HG02642 (cell line): ENCODE measurements at regions not wholly inside any gene's neighbourhood (a gene's known extent, or its start where the extent isn't known, plus 50 kb on each side); places are given as distances from the start of the nearest gene placed in this dataset.
A peak's percentile ranks its signal among the peaks of the same experiment; 100 is the strongest.

Source experiments
- ATAC-seq: cut with Tn5 transposase; IDR thresholded peaks from one replicate; pipeline ENCODE4 v1.9.1; 2021; ENCODE audit warnings: mild to moderate bottlenecking; ENCODE audit not compliant: unreplicated experiment, poor library complexity

DNA sequence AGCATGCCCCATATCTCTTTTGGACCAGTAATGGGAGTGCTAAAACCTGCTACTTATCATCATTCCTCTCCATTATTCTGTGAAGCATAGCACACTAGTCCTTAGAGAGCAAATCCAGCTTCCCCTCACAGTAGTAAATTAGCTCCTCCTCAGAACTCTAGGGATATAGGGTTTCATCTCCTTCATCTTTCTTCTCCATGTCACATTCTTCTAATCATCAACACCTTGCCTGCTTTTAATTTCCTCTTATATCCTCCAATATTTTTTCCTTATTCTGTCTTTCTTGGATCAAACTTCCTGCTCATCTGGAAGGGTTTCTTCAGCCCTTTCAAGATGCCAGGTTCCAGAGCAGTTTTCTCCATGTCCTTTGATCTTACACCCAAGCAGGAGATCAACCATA is 321.4 kb upstream of the ACVR2A start:
- no peak for ATAC-seq

DNA sequence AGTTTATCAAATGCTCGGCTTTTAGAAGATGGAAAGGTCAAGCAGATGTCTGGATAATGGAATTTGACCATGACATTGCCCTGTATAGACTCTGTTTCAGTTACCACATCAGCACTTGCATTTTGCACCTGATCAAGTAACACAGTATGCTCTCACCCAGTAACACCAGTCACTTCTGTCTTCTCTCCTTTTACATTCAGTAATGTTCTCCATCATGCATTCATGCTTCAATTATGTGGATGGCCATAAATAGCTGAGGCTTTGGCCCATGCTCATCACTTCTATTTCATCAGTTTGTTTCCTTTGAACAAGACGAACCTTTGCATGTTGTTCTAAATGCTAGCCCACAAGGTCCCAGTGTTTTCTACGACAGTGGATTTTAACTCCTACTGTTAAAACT is 322.9 kb upstream of the ACVR2A start:
- ATAC-seq = no peak

DNA sequence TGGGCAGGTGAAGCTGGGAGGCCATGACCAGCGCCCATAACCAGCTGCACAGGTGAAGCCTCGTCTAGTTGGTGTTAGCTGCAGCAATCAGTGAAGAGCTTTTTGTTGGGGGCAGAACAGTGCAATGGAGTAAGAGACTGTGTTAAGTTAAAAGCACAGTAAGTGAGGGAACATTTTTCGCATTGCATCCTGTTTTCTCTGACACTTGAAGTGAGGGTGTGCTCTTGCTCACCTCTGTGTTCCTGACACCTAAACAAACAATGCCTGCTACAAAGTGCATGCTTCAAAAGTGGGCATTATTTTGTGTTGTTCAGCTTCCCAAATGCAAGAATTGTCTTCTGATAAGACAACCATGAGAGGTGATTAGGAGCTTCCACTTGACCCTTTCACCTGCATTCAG is 324.0 kb upstream of the ACVR2A start:
- ATAC-seq = no peak

DNA sequence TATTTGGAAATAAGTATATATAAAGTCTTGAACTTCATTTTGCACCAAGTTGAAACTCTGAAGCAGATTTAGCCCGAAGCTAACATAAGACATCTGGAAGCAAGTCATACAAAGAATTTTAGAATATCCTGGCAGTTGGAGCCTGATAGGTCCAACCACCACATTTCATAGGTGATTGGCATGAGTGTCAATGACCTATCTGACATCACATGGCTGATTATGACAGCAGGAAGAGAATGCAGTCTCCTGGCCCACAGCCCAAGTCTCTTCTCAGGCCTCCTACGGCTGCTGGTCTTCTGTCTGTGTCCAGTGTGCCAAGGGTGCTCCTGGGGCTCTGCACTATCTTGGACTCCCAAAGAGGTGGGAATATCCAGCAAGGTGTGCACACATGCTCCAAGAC is 325.7 kb upstream of the ACVR2A start:
- ATAC-seq = no peak

DNA sequence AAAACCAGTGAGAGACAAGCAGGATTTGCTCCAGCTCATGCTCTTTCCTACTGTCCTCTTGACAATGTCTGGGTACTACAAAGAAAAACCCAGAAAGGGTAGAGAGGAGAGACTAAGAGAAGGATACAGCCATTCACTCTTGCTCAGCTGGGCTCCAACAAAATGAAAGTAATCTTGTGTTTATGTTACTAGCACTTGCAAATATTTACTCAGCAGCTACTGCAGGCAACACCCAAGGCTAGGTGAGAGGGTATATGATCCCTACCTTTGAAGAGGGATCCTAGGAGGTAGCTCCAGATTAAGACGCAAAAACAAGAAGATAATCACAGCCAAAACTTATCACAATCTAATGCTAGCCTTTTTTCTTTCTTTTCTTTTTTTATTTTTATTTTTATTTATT is 329.6 kb upstream of the ACVR2A start:
- ATAC-seq = no peak

DNA sequence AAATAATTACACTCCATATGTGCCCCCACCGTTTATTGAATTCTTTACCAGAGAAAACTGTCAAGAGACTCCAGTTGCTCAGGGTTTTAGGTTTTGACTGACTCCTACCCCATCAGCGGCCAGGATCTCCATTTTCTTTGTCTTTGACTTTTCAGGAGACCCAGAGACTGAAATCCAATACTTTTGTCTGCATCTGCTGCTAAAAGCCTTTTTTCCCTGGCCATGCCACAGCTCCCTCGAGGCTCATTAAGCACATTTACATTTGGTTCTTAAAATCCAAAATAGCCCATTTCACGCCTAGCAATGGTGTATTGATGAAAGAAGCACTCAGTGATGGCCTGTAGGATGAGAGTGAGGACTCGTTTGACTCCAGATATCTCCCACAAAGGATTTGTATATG is 332.6 kb upstream of the ACVR2A start:
- no peak for ATAC-seq

DNA sequence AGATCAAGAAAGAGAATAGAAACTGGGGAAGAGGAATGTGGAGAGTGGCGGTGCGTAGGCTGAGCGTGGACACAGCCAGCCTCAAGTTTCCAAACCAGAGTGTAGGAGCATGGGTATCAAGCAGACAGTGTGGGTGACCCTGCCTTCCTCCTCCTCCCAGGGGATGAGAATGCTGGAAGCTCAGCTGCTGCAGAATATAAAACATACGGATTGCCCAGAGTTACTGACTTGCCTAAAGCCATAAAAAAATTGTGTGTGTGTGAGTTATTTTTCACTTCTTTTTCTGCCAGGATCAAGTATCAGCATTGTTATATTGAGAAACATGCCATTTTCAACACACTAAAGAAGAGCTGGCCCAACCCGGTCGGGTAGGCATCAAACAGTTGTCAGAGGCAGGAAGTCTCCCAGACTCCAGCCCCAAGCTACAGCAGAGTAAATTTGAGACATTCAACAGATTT is 333.3 kb upstream of the ACVR2A start:
- no peak for ATAC-seq

DNA sequence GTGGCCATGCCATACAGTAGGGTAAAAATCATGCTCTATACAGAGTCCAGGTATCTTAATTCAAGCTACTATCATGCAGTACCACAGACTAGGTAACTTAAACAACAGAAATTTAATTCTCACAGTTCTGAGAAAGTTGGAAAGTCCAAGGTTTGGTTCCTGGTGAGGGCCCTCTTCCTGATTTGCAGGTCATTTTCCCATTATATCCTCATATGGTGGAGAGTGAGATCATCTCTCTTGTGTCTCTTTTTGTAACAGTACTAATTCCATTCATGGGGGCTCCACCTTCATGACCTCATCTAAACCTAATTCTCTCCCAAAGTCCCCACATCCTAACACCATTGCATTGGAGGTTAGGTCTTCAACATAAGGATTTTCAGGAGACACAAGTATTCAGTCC is 335.0 kb upstream of the ACVR2A start:
- ATAC-seq = no peak

DNA sequence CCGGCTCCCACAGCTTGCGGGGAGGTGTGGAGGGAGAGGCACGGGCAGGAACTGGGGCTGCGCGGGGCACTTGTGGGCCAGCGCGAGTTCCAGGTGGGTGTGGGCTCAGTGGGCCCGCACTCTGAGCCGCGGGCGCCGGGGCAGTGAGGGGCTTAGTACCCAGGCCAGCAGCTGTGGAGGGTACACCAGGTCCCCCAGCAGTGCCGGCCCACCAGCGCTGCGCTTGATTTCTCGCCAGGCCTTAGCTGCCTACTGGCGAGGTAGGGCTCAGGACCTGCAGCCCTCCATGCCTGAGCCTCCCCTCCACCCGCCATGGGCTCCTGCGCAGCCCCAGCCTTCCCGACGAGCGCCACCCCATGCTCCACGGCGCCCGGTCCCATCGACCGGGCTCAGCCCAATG is 337.9 kb upstream of the ACVR2A start:
- no peak for ATAC-seq

DNA sequence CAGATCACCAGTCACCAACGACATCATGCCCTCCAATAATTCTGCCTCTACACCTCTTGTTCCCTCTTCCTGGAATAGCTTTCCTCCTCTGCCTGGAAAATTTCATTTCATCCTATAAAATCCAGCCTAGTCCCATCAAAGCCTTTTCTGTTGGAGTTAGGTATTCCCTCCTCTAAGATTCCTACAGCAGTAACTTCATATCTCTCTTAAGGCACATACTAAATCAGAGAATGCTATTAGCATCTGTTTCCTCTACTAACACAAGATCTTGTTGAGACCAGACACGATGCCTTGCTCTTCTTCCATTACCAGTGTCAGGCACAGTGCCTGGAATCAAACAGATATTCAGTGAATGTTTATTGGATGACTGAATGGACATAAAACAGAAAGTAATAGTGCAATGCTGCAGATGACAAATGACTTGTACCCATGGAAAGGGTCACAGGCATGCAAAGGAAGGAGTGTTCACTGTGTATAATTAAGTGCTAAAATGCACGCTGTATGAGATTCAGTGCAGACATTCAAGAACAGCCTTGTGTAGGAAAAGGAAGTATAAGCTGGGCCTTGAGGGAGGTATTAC is 342.0 kb upstream of the ACVR2A start:
- no peak for ATAC-seq

DNA sequence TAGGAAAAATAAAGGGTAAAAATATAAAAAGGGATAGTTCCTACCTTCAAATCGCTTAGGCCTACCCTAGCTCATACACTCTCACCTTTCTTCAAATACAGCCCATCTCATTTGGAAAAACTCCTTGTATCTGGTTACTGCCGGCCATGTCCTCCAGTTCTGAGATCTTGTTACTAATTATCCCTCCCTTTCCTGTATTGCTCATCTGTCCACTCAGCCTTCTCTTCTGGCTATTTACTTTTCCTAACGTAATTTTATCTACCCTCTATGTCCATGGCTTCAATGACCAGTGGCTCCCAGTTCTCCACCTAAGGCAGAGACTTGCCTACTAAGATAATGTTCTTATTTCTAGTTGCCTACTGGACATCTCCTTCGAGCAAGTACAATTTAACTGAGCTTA is 342.9 kb upstream of the ACVR2A start:
- no peak for ATAC-seq

DNA sequence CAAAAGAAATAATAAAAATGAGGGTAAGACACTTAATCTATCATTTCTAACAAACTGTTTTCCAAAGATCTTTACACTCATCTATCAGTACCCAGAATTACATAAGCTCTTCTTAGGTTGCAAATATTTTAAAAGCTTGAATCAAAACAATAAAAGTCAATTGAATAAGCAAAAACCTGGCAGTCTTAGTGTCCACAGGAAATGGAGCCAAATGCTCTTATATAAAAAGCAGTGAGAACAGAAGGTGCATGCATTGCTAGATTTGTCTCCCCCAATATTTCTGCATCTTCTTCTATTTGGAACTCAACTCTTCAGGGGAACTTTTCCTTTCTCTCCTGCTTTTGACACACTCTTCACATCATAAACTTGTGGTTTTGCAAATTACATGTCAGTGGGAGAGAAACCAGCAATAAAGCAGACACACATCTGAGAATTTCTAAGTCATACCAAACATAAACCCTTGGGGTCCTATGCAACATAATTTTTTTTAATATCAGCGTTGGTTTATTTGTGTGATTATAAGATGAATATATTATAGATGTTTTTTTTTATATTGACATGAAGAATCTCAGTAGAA is 343.9 kb upstream of the ACVR2A start:
- no peak for ATAC-seq

DNA sequence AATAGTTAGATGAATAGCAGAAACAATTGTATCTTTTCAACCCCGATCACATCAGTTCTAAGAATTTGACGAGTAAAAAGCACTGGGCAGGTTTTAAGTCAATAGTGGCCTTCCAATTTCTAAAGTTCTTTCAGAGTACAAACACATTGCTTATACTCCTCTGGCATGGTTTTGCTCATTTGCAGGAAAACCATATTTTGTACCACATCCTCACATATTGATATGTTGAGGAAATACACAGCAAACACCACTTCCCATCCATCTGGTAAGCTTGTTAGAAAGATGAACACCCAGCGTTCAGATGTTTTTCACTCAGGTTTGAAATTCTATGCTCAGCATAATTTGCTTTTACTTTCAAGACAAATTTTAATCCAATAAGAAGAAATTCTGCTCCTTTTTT is 344.6 kb upstream of the ACVR2A start:
- no peak for ATAC-seq

DNA sequence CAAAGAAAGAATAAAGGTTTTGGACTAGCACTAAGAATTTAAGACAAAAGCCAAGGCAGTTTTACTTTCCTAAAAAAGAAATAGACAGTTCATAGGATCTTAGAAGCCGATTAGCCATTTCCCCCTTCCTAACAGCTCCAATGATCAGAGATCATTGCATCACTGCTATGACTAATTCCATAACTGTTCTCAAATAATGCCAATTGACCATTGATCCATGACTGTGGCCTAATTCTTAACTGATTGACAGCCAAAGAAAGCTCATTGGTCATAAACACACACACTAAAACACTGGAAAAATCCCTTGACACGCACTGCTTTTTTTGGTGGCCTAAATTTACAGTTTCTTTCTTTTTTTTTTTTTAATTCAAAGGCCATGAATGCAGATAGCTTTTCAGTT is 345.0 kb upstream of the ACVR2A start:
- peak; percentile 61 for ATAC-seq

DNA sequence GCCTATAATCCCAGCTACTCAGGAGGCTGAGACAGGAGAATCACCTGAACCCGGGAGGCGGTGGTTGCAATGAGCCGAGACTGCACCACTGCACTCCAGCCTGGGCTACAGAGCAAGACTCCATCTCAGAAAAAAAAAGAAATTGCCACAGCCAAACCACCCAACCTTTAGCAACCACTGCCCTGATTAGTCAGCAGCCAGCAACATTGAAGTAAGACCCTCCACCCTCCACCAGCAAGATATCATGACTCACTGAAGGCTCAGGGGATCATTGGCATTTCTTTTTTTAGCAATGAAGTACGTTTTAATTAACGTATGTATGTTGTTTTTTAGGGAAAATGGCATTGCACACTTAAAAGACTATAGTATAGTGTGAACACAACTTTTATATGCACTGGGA is 349.1 kb upstream of the ACVR2A start:
- ATAC-seq = no peak

DNA sequence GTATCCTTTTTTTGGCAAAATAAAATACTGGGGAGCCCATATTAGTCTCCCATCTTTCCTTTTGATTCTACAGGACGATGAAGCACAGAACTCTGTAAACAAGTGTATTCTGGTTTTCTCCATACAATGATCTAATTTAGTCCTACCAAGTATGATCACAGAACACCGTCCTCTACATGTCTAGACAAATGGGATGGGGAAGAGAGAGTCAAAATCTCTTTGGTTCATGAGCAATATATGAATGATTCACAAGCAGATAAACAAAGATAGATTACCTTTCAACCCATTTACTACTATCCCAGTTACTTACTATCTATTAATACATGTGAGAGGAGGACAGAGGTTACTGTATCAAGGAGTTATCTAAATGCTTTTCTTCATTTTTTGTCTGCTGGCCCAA is 352.4 kb upstream of the ACVR2A start:
- ATAC-seq = no peak

DNA sequence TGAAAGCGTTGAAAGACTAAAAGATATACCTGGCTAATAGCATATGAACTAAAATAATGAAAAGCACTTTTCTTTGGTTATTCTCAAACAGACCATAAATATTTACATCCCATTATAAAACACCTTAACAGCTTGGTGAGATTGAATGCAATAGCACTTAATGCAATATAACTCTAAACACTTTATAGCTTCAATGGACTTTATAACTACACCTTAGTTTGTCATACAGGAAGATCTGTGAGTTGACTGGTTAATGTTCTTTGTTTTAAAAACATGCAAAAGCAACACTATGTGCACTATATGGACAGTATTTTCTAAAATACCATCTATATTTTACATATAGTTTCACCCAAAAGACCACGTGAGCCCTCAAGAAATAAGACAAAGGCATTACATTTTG is 353.3 kb upstream of the ACVR2A start:
- no peak for ATAC-seq

DNA sequence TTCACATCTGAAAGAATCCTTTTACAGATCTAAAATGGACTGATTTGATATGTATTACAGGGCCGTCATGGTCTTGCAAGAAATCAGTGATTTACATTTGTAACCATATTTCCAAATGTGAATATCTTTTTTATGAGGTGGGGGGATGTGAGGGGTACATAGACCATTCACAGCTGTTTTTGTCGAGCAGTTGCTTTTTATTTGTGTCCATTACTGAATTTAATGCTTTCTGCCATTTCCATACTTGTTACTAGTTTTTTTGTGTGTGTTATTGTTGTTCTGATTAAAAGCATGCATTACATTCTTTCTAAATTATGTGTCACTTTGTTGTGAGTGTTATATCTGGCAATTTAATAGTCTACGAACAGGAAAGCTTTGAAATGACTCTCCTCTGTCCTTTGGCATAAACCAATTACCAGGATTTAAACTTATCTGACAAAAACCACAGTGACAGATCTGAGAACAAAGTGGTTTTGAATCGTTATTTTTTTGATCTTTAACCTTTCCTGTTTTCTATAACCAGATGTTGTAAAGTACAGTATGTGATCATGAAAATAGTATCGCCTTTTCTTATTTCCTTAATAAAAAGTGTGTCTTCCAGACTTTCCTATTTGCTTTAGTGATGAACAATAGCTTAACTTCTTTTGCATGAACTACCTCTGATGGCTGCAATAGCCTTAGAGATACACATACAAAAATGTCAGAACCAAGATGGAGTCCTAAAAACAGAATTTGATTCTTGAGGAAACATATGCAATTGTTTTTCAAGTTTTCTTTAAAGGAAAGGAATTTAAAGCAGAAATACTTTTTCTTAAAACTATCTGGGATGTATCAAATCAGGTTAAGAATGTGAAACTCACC is 354.2 kb upstream of the ACVR2A start:
- no peak for ATAC-seq

DNA sequence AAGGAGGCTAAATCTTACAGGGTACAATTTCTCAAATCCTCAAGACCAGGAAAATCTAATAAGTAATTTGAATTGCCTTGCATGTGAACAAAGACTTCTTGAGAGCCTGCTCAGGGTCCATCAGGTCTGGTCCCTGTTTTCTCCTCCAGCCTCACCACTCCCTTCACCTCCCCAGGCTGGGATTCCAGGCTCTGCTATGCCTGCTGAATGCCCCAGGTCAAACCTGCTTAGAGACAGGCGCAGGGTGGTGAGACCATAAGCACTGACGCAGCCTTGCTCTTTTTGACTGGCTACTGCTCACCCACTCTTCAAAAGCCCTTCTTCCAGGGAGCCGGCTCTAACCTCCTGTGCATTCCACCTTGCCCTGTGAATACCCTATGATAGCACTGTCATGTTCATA is 356.4 kb upstream of the ACVR2A start:
- no peak for ATAC-seq

DNA sequence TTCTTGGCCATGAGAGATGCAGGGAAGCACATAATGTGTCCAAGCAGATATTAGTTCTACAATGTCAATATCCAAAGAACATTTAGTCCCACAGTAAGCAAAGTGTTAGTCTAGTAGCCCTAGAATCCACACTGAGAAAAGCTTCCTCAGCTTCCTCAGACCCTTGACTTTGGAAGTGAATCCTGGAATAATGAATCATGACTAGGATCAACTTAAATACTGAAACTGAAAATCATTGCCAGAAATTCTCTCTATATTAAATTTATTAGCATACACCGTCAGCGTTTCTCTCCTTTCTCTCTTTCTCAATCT is 356.9 kb upstream of the ACVR2A start:
- no peak for ATAC-seq

DNA sequence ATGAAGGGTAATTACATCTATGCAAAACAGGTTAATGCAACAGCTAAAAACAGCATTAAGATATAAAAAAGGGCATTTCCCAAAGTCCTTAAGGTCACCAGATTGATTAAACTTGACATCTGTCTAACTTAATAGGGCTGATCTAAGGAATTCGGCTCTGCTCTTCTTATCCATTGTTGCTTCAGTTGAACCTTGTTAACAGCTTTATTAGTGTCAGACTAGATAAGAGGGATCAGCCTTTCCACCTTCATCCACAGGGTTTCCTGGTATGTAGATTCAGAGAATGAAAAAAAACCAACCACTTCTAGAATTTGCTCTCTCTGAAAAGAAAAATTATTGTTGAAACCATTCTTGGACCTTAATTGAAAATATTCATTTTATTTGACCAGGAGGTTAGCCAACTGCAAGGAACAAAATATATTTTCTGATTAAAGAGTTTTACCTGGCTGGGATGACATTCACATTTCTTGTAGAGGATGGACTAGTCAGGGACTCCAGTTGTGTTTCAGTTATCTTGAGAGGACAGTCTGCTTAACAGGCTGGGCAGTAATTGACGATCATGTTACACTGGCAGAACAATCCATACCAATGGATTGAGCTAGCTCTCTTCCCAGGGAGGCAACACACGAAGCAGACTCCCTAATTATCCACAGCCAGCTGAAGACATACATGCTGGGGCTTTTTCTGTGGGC is 357.4 kb upstream of the ACVR2A start:
- no peak for ATAC-seq
